GM21367 (cell line): ENCODE measurements at regions not wholly inside any gene's neighbourhood (a gene's known extent, or its start where the extent isn't known, plus 50 kb on each side); places are given as distances from the start of the nearest gene placed in this dataset.
"Not testable (repeated sequence)": the region's sequence is repeated elsewhere in the genome, so short reads cannot be mapped to it uniquely, and the experiment has no call there.

Experiments
- ATAC-seq: cut with Tn5 transposase; IDR thresholded peaks from one replicate; pipeline ENCODE4 v1.9.1; 2021; ENCODE audit not compliant: unreplicated experiment

- ATAC-seq: no peak
These were observed 51.0 kb upstream of the LIFR start for GRCh38 chr5:38607396-38607795.

GRCh38 chr5:38607930-38608564 lies 51.6 kb upstream of the LIFR start:
- ATAC-seq: no peak

- ATAC-seq: no peak
These were observed 52.4 kb upstream of the LIFR start for GRCh38 chr5:38608874-38609273.

- ATAC-seq: no peak
These were observed 56.4 kb upstream of the LIFR start for GRCh38 chr5:38612851-38613250.

GRCh38 chr5:38613490-38613889 lies 57.0 kb upstream of the LIFR start:
- ATAC-seq: no peak

- ATAC-seq: no peak
These were observed 57.8 kb upstream of the LIFR start for GRCh38 chr5:38613992-38614836.

GRCh38 chr5:38615042-38615441 lies 58.6 kb upstream of the LIFR start:
- ATAC-seq: no peak

- no peak for ATAC-seq
These were observed 59.6 kb upstream of the LIFR start for GRCh38 chr5:38615981-38616451.

- ATAC-seq: no peak
These were observed 61.7 kb upstream of the LIFR start for GRCh38 chr5:38618154-38618553.

- no peak for ATAC-seq
These were observed 64.9 kb upstream of the LIFR start for GRCh38 chr5:38621331-38621730.

GRCh38 chr5:38621840-38622437 lies 65.5 kb upstream of the LIFR start:
- ATAC-seq: no peak

- no peak for ATAC-seq
These were observed 66.3 kb upstream of the LIFR start for GRCh38 chr5:38622723-38623129.

GRCh38 chr5:38624541-38624940 lies 68.1 kb upstream of the LIFR start:
- not testable (repeated sequence) for ATAC-seq

GRCh38 chr5:38631376-38631775 lies 74.9 kb upstream of the LIFR start:
- not testable (repeated sequence) for ATAC-seq

GRCh38 chr5:38634568-38635369 lies 78.3 kb upstream of the LIFR start:
- no peak for ATAC-seq

GRCh38 chr5:38636626-38637025 lies 80.2 kb upstream of the LIFR start:
- ATAC-seq: no peak

- ATAC-seq: no peak
These were observed 82.2 kb upstream of the LIFR start for GRCh38 chr5:38638656-38639055.

GRCh38 chr5:38639377-38640358 lies 83.2 kb upstream of the LIFR start:
- ATAC-seq: no peak

GRCh38 chr5:38641003-38641402 lies 84.6 kb upstream of the LIFR start:
- no peak for ATAC-seq
